Astrocyte (in vitro differentiated cells and primary cell): ENCODE measurements at regions not wholly inside any gene's neighbourhood (a gene's known extent, or its start where the extent isn't known, plus 50 kb on each side); places are given as distances from the start of the nearest gene placed in this dataset.
A peak's percentile ranks its signal among the peaks of the same experiment; 100 is the strongest.

Experiments
- DNase-seq: peaks from one replicate; pipeline ENCODE4 v3.0.0-alpha.2; 2010; ENCODE audit warnings: low read depth
- FAIRE-seq: peaks from 2 replicates; lab custom pipeline; 2011; peaks lifted over from hg19 to GRCh38; lab: Jason Lieb, UNC
- H2AFZ ChIP-seq: 2 replicates; pipeline ENCODE4 v1.6.0; 2012; ENCODE audit warnings: low read depth, low read length, inconsistent platforms
- H3K27ac ChIP-seq: 2 replicates; pipeline ENCODE4 v1.5.1; 2011; ENCODE audit warnings: low read depth, low read length, inconsistent platforms
- H3K27me3 ChIP-seq: 2 replicates; pipeline ENCODE4 v1.6.0; 2011; ENCODE audit warnings: low read length, inconsistent platforms; ENCODE audit not compliant: insufficient read depth
- H3K36me3 ChIP-seq: 2 replicates; pipeline ENCODE4 v1.5.1; 2011; ENCODE audit warnings: low read length, inconsistent platforms; ENCODE audit not compliant: insufficient read depth
- H3K4me1 ChIP-seq: 2 replicates; pipeline ENCODE4 v1.5.1; 2011; ENCODE audit warnings: low read length, inconsistent platforms; ENCODE audit not compliant: insufficient read depth
- H3K4me2 ChIP-seq: 2 replicates; pipeline ENCODE4 v1.6.0; 2012; ENCODE audit warnings: low read length, inconsistent platforms
- H3K4me3 ChIP-seq: 2 replicates; pipeline ENCODE4 v1.5.1; 2011; ENCODE audit warnings: low read depth, mild to moderate bottlenecking, low read length, inconsistent platforms; ENCODE audit not compliant: insufficient read depth
- H3K79me2 ChIP-seq: 2 replicates; pipeline ENCODE4 v1.6.0; 2012; ENCODE audit warnings: mild to moderate bottlenecking, low read length, inconsistent platforms; ENCODE audit not compliant: insufficient read depth
- H3K9ac ChIP-seq: 2 replicates; pipeline ENCODE4 v1.6.0; 2012; ENCODE audit warnings: mild to moderate bottlenecking, low read length, inconsistent platforms
- H3K9me3 ChIP-seq: 2 replicates; pipeline ENCODE4 v1.5.1; 2012; ENCODE audit warnings: low read depth, mild to moderate bottlenecking, low read length, inconsistent platforms; ENCODE audit not compliant: insufficient read depth
- H4K20me1 ChIP-seq: 2 replicates; pipeline ENCODE4 v1.6.0; 2012; ENCODE audit warnings: low read length, inconsistent platforms; ENCODE audit not compliant: insufficient read depth
- H3K27ac Mint-ChIP-seq: one replicate; pipeline ENCODE4 v1.8.0; 2021; ENCODE audit warnings: mild to moderate bottlenecking, mixed read lengths; ENCODE audit not compliant: unreplicated experiment
- H3K27me3 Mint-ChIP-seq: one replicate; pipeline ENCODE4 v1.8.0; 2021; ENCODE audit warnings: low read depth, mixed read lengths; ENCODE audit not compliant: unreplicated experiment
- H3K36me3 Mint-ChIP-seq: one replicate; pipeline ENCODE4 v1.8.0; 2021; ENCODE audit warnings: low read depth, mixed read lengths; ENCODE audit not compliant: unreplicated experiment
- H3K4me1 Mint-ChIP-seq: one replicate; pipeline ENCODE4 v1.8.0; 2021; ENCODE audit warnings: low read depth, mixed read lengths; ENCODE audit not compliant: unreplicated experiment
- H3K4me3 Mint-ChIP-seq: one replicate; pipeline ENCODE4 v1.8.0; 2021; ENCODE audit warnings: mild to moderate bottlenecking, moderate library complexity, mixed read lengths; ENCODE audit not compliant: unreplicated experiment
- H3K9me3 Mint-ChIP-seq: one replicate; pipeline ENCODE4 v1.8.0; 2021; ENCODE audit warnings: mild to moderate bottlenecking, mixed read lengths; ENCODE audit not compliant: unreplicated experiment
- EZH2 ChIP-seq: IDR thresholded peaks from 2 replicates; pipeline ENCODE4 v1.6.1; 2012; ENCODE audit warnings: mild to moderate bottlenecking, low read length, inconsistent platforms; ENCODE audit not compliant: insufficient read depth
- TF ChIP-seq, protein P1 (sequence below): IDR thresholded peaks from 2 replicates; pipeline ENCODE4 v1.5.1; 2011; ENCODE audit warnings: low read depth, mild to moderate bottlenecking, inconsistent platforms, low read length, moderate library complexity; ENCODE audit not compliant: insufficient read depth

- Mint-ChIP-seq H3K4me1 (peaks cover 31% of the 10 kb centered on the region), H3K27ac (peak overlapping the region; percentile 98), H3K27me3 (peaks cover 4% of the 10 kb centered on the region), H3K36me3 (no peaks in the 10 kb centered on the region), H3K4me3 (peak overlapping the region; percentile 34), H3K9me3 (peaks cover 12% of the 10 kb centered on the region)
- Histone ChIP-seq H4K20me1 (no peaks in the 10 kb centered on the region), H3K9me3 (no peaks in the 10 kb centered on the region), H3K9ac (peak overlapping the region; percentile 82), H3K4me2 (peak overlapping the region; percentile 73), H3K27ac (peak overlapping the region; percentile 92), H2AFZ (peak overlapping the region; percentile 50), H3K79me2 (no peaks in the 10 kb centered on the region), H3K4me3 (no peak overlapping the region), H3K36me3 (no peaks in the 10 kb centered on the region), H3K4me1 (peaks cover 32% of the 10 kb centered on the region), H3K27me3 (no peaks in the 10 kb centered on the region)
- FAIRE-seq (no peak), DNase-seq (no peak)
- TF ChIP-seq EZH2: no peak
- TF ChIP-seq, protein P1, sequence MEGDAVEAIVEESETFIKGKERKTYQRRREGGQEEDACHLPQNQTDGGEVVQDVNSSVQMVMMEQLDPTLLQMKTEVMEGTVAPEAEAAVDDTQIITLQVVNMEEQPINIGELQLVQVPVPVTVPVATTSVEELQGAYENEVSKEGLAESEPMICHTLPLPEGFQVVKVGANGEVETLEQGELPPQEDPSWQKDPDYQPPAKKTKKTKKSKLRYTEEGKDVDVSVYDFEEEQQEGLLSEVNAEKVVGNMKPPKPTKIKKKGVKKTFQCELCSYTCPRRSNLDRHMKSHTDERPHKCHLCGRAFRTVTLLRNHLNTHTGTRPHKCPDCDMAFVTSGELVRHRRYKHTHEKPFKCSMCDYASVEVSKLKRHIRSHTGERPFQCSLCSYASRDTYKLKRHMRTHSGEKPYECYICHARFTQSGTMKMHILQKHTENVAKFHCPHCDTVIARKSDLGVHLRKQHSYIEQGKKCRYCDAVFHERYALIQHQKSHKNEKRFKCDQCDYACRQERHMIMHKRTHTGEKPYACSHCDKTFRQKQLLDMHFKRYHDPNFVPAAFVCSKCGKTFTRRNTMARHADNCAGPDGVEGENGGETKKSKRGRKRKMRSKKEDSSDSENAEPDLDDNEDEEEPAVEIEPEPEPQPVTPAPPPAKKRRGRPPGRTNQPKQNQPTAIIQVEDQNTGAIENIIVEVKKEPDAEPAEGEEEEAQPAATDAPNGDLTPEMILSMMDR: no peak
These were observed 226.0 kb downstream of the SNX18 start for GRCh38 chr5:54743581-54743980.

DNA sequence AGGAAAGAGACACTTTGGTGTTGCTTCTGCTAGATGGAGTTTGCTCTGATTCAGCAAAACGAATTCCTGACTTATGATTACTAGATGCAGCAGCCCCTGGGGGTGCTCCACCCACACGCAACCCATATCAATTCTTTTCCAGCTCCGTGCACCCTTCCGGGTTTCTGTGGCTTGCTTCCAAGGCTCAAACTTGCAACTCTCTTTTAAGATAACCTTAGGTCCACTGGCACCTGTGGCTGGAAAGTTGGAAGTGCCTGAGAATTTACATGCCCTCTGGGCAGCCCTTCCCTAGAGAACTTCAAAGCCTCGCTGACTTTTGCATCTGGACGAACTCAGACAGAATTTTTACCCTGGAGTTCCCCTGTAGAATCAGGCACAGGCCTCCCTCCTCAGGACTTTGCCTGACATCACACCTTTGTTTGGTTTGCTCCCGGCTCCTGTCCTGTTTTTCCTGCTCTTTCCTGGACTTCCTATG is 224.9 kb downstream of the SNX18 start:
- H4K20me1 ChIP-seq: no peaks in the 10 kb centered on the region
- Mint-ChIP-seq H3K4me1 (peaks cover 32% of the 10 kb centered on the region), H3K36me3 (no peaks in the 10 kb centered on the region), H3K27me3 (peaks cover 4% of the 10 kb centered on the region), H3K27ac (peak overlapping the region; percentile 63), H3K9me3 (peaks cover 12% of the 10 kb centered on the region), H3K4me3 (peak overlapping the region; percentile 17)
- TF ChIP-seq, protein P1: no peak
- TF ChIP-seq EZH2: no peak
- peak; percentile 17 for FAIRE-seq
- no peaks in the 10 kb centered on the region for H3K9me3 ChIP-seq
- peak overlapping the region; percentile 52 for H3K9ac ChIP-seq
- H3K36me3 ChIP-seq: no peaks in the 10 kb centered on the region
- H3K79me2 ChIP-seq: no peaks in the 10 kb centered on the region
- peak; percentile 75 for DNase-seq
- peak overlapping the region; percentile 92 for H3K27ac ChIP-seq
- H3K27me3 ChIP-seq: no peaks in the 10 kb centered on the region
- H3K4me3 ChIP-seq: no peak overlapping the region
- peak overlapping the region; percentile 25 for H2AFZ ChIP-seq
- H3K4me2 ChIP-seq: peak overlapping the region; percentile 73
- H3K4me1 ChIP-seq: peaks cover 37% of the 10 kb centered on the region

DNA sequence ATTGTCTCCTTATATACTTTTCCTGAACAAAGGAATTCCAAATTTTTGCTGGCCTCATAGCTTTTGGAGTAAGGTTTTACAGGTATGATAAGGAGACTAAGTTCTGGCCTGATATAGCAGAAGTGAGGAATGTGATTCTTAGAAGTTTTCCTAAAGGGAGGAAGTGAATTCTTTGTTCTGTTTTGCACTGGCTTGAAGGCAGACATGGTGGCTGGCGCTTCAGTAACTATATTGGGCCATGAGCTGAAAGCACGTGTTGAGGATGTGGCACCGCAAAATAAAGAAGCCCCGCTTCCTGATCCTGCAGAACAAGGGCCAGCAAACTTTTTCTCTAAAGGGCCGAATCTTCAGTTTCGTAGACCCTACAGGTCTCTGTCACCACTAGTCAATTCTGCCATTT is 224.2 kb downstream of the SNX18 start:
- Histone ChIP-seq H3K79me2 (no peaks in the 10 kb centered on the region), H2AFZ (no peak overlapping the region), H3K9me3 (no peaks in the 10 kb centered on the region), H3K4me3 (no peak overlapping the region), H3K4me2 (peak overlapping the region; percentile 7), H3K36me3 (no peaks in the 10 kb centered on the region), H3K27ac (peak overlapping the region; percentile 92), H3K9ac (no peak overlapping the region), H3K4me1 (peaks cover 37% of the 10 kb centered on the region), H3K27me3 (no peaks in the 10 kb centered on the region), H4K20me1 (no peaks in the 10 kb centered on the region)
- H3K4me3 Mint-ChIP-seq: no peak overlapping the region
- TF ChIP-seq, protein P1: no peak
- TF ChIP-seq EZH2: no peak
- H3K9me3 Mint-ChIP-seq: peaks cover 12% of the 10 kb centered on the region
- H3K4me1 Mint-ChIP-seq: peaks cover 32% of the 10 kb centered on the region
- FAIRE-seq: no peak
- H3K27me3 Mint-ChIP-seq: peaks cover 4% of the 10 kb centered on the region
- no peak overlapping the region for H3K27ac Mint-ChIP-seq
- H3K36me3 Mint-ChIP-seq: no peaks in the 10 kb centered on the region
- DNase-seq: no peak
